Femur (tissue), 1 donor: ENCODE measurements at regions not wholly inside any gene's neighbourhood (a gene's known extent, or its start where the extent isn't known, plus 50 kb on each side); places are given as distances from the start of the nearest gene placed in this dataset.

Experiments
- DNase-seq: peaks from one replicate; pipeline ENCODE4 v3.0.0-alpha.2; 2017

- no peak for DNase-seq
These were observed 412.2 kb downstream of the MATN1 start for GRCh38 chr1:30310966-30311742.

- DNase-seq: no peak
These were observed 416.2 kb downstream of the MATN1 start for GRCh38 chr1:30307182-30307581.

GRCh38 chr1:30305519-30305918 lies 417.9 kb downstream of the MATN1 start:
- no peak for DNase-seq

- no peak for DNase-seq
These were observed 418.3 kb downstream of the MATN1 start for GRCh38 chr1:30305061-30305460.

- DNase-seq: no peak
These were observed 419.3 kb downstream of the MATN1 start for GRCh38 chr1:30304080-30304479.

GRCh38 chr1:30303387-30303786 lies 420.0 kb downstream of the MATN1 start:
- DNase-seq: no peak

GRCh38 chr1:30302858-30303257 lies 420.5 kb downstream of the MATN1 start:
- DNase-seq: no peak

- DNase-seq: no peak
These were observed 422.7 kb downstream of the MATN1 start for GRCh38 chr1:30300669-30301068.

GRCh38 chr1:30299393-30299792 lies 424.0 kb downstream of the MATN1 start:
- no peak for DNase-seq

GRCh38 chr1:30295674-30296073 lies 427.7 kb downstream of the MATN1 start:
- DNase-seq: no peak

- no peak for DNase-seq
These were observed 428.1 kb downstream of the MATN1 start for GRCh38 chr1:30295266-30295665.

- DNase-seq: no peak
These were observed 428.9 kb downstream of the MATN1 start for GRCh38 chr1:30294508-30294907.

GRCh38 chr1:30292451-30292850 lies 430.9 kb downstream of the MATN1 start:
- DNase-seq: no peak

GRCh38 chr1:30291526-30291925 lies 431.9 kb downstream of the MATN1 start:
- DNase-seq: no peak

GRCh38 chr1:30290581-30290980 lies 432.8 kb downstream of the MATN1 start:
- no peak for DNase-seq

GRCh38 chr1:30287976-30288375 lies 435.4 kb downstream of the MATN1 start:
- no peak for DNase-seq

- DNase-seq: no peak
These were observed 436.2 kb downstream of the MATN1 start for GRCh38 chr1:30286988-30287839.

GRCh38 chr1:30286241-30286987 lies 437.0 kb downstream of the MATN1 start:
- DNase-seq: no peak

- no peak for DNase-seq
These were observed 437.9 kb downstream of the MATN1 start for GRCh38 chr1:30285501-30285932.

- no peak for DNase-seq
These were observed 438.5 kb downstream of the MATN1 start for GRCh38 chr1:30284728-30285475.

GRCh38 chr1:30284226-30284625 lies 439.2 kb downstream of the MATN1 start:
- DNase-seq: no peak

GRCh38 chr1:30283199-30283962 lies 440.0 kb downstream of the MATN1 start:
- no peak for DNase-seq
